ENCODE measurements at regions not wholly inside any gene's neighbourhood (a gene's known extent, or its start where the extent isn't known, plus 50 kb on each side); places are given as distances from the start of the nearest gene placed in this dataset.
"Not testable (repeated sequence)": the region's sequence is repeated elsewhere in the genome, so short reads cannot be mapped to it uniquely, and the experiment has no call there.

DNA sequence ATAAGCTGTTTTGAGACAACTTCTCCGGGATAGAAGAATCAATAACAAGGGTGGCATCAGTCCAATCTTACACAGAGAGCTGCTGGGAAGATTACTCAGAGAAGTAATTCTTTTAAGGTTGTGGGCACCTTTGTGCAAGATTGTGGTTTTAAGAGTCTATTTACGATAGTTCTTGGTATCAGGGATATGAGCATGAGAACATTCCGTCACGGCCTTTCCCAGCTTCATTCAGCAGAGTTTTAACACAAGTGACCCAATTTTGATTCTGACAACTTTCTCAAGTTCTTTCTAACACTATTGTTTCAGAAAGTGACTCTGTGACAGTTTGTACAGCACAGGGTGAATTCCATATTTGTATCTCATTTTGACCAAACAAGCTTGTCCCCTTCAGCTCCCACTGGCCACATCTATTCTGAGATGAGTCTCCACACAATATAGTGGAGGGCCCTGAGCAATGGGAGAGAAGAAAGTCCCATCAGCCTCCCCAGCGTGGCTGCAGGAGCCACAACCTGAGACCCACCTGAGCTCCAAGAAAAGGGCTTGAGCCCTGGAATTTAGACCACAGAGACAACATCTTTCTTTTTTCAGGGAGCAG lies 869.2 kb downstream of the TMEM121 start:
- DNase-seq, result peak; percentile 67
- CTCF ChIA-PET, result interaction anchor here (0.7 to 5.5 kb wide), 11 partner anchors 14 to 327 kb away, joined by 3 to 68 read pairs (median 3); no protein-coding TSS in a partner anchor
- H3K36me3 Mint-ChIP-seq (ENCODE audit: low read depth), result no peaks in the 10 kb centered on the region
- TF ChIP-seq, protein P1, sequence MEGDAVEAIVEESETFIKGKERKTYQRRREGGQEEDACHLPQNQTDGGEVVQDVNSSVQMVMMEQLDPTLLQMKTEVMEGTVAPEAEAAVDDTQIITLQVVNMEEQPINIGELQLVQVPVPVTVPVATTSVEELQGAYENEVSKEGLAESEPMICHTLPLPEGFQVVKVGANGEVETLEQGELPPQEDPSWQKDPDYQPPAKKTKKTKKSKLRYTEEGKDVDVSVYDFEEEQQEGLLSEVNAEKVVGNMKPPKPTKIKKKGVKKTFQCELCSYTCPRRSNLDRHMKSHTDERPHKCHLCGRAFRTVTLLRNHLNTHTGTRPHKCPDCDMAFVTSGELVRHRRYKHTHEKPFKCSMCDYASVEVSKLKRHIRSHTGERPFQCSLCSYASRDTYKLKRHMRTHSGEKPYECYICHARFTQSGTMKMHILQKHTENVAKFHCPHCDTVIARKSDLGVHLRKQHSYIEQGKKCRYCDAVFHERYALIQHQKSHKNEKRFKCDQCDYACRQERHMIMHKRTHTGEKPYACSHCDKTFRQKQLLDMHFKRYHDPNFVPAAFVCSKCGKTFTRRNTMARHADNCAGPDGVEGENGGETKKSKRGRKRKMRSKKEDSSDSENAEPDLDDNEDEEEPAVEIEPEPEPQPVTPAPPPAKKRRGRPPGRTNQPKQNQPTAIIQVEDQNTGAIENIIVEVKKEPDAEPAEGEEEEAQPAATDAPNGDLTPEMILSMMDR (IDR thresholded peaks at IDR 0.05), result no peak
- POLR2A ChIA-PET, result interaction anchor here (0.9 to 1.3 kb wide), 2 partner anchors 22 to 118 kb away, joined by 3 to 4 read pairs; no protein-coding TSS in a partner anchor
- peak overlapping the region; percentile 89 for H3K27ac Mint-ChIP-seq
- peak overlapping the region; percentile 42 for H3K4me3 Mint-ChIP-seq
- ATAC-seq, result peak; percentile 64
- H3K9me3 Mint-ChIP-seq, result no peaks in the 10 kb centered on the region
- intact Hi-C loops (cut with micrococcal nuclease), result no loop called here
- peaks cover 37% of the 10 kb centered on the region for H3K4me1 Mint-ChIP-seq (ENCODE audit: low read depth)
- H3K27me3 Mint-ChIP-seq, result peaks cover 8% of the 10 kb centered on the region

DNA sequence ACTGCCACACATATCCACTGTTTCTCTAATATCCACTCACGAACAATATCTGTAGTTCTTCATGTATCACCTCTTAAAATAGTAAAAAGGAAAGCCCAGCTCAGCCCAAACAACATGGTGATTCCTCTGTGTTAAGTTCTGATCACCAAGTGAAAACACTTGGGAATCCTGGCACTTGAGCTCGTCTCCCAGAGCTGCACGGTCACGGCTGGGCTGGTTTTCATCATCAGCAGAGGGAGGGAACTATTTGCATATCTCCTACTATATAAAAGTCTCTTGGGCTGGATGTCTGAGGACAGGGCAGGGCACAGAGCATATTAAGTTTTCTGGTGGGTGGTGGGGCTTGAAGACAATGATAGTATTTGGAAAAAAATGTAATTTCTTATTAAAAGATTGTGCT lies 870.6 kb downstream of the TMEM121 start:
- Mint-ChIP-seq H3K27ac (peak overlapping the region; percentile 57), H3K4me1 (ENCODE audit: low read depth) (peaks cover 33% of the 10 kb centered on the region), H3K9me3 (no peaks in the 10 kb centered on the region), H3K4me3 (peak overlapping the region; percentile 57), H3K36me3 (ENCODE audit: low read depth) (no peaks in the 10 kb centered on the region), H3K27me3 (peaks cover 1% of the 10 kb centered on the region)
- intact Hi-C loops (cut with micrococcal nuclease), result no loop called here
- no peak for DNase-seq
- no peak for ATAC-seq
- TF ChIP-seq, protein P1 (IDR thresholded peaks at IDR 0.05), result no peak
- CTCF ChIA-PET, result interaction anchor here (0.6 to 5.5 kb wide), 6 partner anchors 14 to 395 kb away, joined by 3 to 51 read pairs (median 8); no protein-coding TSS in a partner anchor
- POLR2A ChIA-PET, result no interaction called here

DNA sequence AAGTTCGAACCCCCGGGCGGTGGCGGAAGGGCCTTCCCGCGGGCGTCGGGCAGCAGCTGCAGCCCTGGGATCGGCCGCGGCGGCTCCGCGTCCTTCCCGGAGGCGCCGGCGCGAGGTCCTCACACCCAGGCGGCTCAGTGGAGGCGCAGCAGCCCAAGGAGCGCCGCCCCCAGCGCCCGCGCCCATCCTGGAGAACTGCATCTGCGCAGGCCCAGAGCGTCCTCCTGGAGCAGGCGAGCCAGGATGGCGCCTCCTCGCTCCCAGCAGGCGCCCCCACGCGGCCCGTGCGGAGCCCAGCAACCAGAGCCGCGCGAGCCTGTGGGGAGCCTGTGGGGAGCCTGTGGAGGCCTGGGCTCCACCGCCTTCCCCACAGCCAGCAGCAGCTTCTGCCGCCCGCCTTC lies 872.5 kb downstream of the TMEM121 start:
- intact Hi-C loops (cut with micrococcal nuclease); H3K9me3 Mint-ChIP-seq; H3K27ac Mint-ChIP-seq; H3K36me3 Mint-ChIP-seq (ENCODE audit: low read depth); H3K27me3 Mint-ChIP-seq; POLR2A ChIA-PET: not testable (repeated sequence)
- ATAC-seq, result peak; percentile 76
- CTCF ChIA-PET, result interaction anchor here (1.1 to 5.5 kb wide), 6 partner anchors 12 to 109 kb away, joined by 3 to 51 read pairs (median 9); no protein-coding TSS in a partner anchor
- DNase-seq, result peak; percentile 58
- TF ChIP-seq, protein P1 (IDR thresholded peaks at IDR 0.05), result peak; percentile 40
- peaks cover 28% of the 10 kb centered on the region for H3K4me1 Mint-ChIP-seq (ENCODE audit: low read depth)
- H3K4me3 Mint-ChIP-seq, result peak overlapping the region; percentile 72

DNA sequence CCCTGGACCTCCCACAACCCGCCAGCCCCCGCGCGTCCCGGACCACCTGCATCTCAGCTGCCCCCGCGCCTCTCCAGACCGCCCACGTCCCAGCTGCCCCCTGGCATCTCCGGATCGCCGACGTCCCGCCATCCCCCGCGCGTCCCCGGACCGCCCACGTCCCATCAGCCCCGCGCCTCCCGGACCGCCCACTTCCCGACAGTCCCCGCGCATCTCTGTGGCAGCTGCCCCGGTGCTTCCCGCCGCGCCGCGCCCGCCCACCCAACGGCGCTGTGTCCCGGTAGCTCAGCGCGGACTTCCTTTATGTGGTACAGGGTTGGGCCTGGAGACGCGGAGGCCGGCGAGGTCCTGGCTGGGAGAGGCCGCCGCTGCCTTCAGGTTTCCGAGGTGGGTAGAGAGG lies 874.9 kb downstream of the TMEM121 start:
- intact Hi-C loops (cut with micrococcal nuclease); H3K27me3 Mint-ChIP-seq; POLR2A ChIA-PET; H3K4me3 Mint-ChIP-seq; DNase-seq; H3K36me3 Mint-ChIP-seq (ENCODE audit: low read depth); H3K9me3 Mint-ChIP-seq; ATAC-seq; H3K27ac Mint-ChIP-seq; CTCF ChIA-PET: not testable (repeated sequence)
- peaks cover 13% of the 10 kb centered on the region for H3K4me1 Mint-ChIP-seq (ENCODE audit: low read depth)

DNA sequence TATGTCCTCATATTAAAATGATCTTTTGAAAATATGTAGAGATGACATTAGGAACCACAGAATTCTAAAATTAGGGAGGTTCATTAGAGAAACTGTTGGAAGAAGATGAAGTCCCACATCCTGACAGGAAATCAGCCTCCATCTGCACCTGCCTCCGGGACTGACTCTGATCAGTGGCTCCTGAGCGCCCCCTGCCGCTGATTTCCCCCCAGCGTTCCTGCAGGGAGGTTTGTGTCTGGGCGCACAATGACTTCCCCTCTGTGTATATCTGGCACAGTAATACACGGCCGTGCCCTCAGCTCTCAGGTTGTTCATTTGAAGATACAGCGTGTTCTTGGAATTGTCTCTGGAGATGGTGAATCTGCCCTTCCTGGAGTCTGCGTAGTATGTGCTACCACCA lies 883.8 kb downstream of the TMEM121 start:
- H3K27me3 Mint-ChIP-seq; POLR2A ChIA-PET; H3K27ac Mint-ChIP-seq; intact Hi-C loops (cut with micrococcal nuclease); H3K4me1 Mint-ChIP-seq (ENCODE audit: low read depth); H3K9me3 Mint-ChIP-seq; H3K36me3 Mint-ChIP-seq (ENCODE audit: low read depth); H3K4me3 Mint-ChIP-seq: not testable (repeated sequence)
- CTCF ChIA-PET, result interaction anchor here (1.0 to 5.0 kb wide), 10 partner anchors 10 to 347 kb away, joined by 3 to 26 read pairs (median 6); no protein-coding TSS in a partner anchor
- DNase-seq, result peak; percentile 70
- TF ChIP-seq, protein P1 (IDR thresholded peaks at IDR 0.05), result peak; percentile 79
- ATAC-seq, result peak; percentile 55
